GM18909 (cell line): ENCODE measurements at regions not wholly inside any gene's neighbourhood (a gene's known extent, or its start where the extent isn't known, plus 50 kb on each side); places are given as distances from the start of the nearest gene placed in this dataset.

ENCODE experiments used
- ATAC-seq: cut with Tn5 transposase; IDR thresholded peaks from one replicate; pipeline ENCODE4 v1.9.1; 2021; ENCODE audit warnings: mild to moderate bottlenecking; ENCODE audit not compliant: unreplicated experiment, poor library complexity

DNA sequence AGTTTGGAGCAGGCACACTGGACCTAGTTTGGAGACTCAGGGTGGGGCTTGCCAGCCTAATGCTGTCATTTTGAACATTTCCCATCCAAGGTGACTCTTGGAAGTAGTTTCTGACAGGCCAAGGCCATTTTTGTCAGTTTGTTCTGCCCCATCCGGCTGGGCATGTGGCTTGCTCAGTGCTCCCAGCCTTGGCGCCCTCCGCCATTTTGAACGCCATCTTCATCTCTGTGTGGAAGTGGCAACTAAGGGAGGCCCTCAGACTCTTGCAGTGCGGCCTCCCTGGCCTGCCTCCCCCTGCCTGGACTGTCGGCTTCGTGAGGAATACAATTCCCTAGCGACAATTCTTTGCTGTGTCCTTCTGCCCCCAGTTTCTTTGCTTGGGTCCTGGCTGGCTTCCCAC is 150.6 kb upstream of the RGMA start:
- no peak for ATAC-seq

DNA sequence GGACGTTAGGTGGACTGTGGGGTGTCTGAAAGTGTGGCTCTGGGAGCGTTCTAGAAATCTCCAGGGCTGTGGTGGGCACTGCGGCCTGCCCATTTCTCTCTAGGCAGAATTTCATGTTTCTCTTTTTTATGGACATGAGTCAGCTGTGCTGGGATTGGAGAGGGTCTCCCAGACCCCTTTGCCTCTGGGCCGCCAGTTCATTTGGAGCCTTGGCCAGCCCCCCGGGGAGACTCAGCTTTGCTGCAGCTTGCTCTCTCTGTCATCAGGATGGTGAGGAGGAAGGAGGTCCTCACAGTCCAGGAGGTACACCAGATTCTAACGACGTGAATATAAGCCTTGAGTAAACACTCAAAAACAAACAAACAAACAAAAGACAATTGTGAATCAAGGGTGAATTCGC is 149.6 kb upstream of the RGMA start:
- no peak for ATAC-seq

DNA sequence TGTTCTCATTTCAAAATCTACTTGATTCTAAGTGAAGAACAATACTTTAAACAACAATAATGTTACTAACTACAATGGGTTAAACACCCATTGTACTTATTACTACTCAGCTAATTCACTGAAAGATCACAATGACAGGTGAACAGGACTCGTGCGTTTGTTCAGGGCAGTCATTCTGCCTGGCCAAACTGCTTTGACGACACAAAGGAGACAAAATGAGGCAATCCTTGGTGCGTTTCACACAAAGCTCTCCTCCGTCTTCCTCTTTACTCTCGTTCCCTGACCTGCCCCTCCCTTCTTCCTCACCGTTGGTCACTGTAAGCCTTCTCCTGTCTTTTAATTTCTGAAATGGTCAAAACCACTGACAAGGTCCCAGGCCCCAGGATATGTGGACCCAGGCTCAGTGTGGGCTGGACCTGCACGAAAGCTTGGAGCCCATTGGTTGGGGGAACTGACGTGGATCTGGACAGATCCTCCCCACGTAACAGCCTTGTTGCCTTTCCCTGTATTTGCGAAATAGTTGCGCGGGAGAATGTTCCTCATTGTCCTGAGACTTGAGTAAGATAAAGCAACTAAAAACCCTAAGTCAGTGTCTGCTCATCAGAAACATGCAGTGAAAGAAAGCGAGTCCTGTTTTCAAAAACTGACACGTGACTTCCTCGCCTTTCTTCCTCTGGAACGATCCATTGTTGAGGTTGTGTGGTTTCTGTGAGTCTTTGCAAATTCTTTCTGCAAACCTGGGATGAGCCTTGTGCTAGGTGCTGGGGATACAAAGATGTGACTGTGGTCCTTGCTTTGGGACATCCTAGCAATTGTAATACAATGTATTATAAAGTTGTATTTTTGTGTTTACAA is 147.1 kb upstream of the RGMA start:
- ATAC-seq = no peak

- ATAC-seq = no peak
Measured at GRCh38 chr15:93235269-93235668, 146.3 kb upstream of the RGMA start.

GRCh38 chr15:93233710-93234109 is 144.7 kb upstream of the RGMA start:
- no peak for ATAC-seq

- no peak for ATAC-seq
Measured at GRCh38 chr15:93232845-93233244, 143.8 kb upstream of the RGMA start.

DNA sequence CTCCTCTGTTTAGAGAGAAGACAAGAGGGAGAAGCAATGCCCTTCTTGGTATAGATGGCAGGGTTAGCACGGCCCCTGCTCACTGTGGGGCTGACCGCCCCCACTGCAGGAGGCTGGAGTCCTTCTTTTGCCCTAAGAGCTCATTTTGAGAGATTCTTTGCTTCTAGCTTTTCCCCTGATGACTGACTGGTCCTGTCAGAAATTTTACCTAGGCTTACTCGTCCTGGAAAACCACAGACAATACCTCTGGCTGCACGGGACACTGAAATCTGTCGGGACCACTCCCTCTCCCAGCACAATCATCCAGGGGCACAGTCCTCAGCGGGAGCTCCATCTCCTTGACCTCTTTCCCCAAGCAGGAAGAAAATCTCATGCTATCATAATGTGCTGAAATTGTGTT is 143.0 kb upstream of the RGMA start:
- no peak for ATAC-seq

DNA sequence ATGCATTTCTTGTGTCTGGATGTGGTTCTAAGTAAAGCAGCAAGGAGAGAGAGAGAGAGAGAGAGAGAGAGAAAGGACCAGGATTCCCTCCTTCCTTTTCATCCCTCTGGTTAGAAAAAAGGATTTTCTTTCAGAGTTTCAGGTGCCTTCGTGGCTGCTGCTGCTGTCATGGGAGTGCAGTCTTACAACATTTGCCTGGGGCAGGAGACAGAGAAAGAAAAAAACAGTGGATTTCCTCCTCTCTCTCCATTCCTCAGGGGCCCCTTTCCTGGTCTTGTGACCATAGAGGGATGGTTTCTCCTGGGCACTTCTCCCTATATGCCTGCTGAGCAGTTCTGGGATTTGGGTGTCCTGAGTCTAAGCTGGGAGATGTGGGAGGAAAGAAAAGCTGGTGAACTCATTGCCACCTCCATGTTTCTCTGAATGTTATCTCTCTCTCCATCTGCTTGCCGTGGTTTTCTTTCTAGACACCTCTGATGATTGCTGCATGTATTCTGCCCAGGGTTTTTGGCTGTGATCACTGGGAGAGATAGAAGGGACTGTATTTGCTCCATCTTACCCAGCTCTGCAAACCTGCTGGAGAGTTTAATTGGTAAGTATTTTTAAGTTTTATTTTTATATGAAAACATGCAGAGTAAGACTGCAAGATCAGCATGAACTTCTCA is 142.4 kb upstream of the RGMA start:
- ATAC-seq = no peak

DNA sequence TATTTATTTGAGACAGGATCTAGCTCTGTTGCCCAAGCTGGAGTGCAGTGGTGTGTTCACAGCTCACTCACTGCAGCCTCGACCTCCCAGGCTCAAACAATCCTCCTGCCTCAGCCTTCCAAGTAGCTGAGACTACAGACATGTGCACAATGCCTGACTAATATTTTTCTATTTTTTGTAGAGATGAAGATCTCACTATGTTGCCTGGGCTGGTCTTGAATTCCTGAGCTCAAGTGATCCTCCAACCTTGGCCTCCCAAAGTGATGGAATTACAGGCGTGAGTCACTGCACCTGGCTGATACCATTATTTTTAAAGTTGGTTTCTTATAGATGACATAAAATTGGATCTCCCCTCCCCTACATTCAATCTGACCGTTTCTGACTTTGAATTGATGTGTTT is 139.5 kb upstream of the RGMA start:
- ATAC-seq = no peak

GRCh38 chr15:93223803-93224202 is 134.8 kb upstream of the RGMA start:
- no peak for ATAC-seq

DNA sequence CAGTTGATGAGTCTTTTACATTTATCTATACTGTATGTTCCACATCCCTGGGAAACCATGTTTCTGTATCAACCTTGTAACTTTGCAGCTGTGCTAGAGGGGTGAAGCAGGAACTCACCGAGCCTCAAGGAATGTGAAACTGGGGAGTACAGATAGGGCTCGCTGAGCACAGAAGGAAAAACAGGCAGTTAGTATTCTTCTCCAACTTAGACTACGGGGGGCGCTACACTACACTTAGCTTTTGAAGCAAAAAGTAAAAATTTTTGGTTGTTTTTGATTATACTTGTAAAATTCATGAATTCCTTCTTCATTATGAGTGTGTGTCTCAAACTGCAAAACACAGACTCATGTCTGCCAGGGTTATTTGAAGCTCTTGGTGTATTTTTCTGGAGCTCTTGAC is 132.7 kb upstream of the RGMA start:
- no peak for ATAC-seq

DNA sequence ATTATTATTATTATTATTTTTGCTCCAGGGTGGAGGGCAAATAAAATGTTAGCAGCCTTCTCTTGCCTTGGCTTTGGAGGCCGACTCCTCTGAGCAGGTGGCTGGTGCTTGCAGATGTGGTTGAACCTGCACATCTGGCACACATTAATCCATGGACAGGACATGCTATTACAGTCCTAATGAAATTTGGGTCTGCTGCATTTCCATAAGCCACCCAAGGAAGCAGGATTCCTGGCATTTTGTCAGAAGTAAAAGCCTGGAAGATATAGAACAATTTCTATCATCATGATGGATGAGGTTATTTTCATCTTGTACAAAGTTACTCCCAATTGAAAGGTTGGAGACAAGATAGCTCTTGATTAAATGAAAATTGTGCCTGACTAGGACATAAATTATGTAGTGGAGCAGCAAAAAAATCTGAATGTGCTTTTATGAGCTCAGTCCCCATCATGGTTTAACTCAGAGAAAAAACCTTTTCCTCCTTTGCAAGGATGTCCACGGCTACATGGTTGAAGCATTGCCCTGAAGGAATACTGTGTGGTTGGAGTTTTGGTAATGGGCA is 130.9 kb upstream of the RGMA start:
- no peak for ATAC-seq

- no peak for ATAC-seq
Measured at GRCh38 chr15:93217343-93217742, 128.3 kb upstream of the RGMA start.

GRCh38 chr15:93214106-93214505 is 125.1 kb upstream of the RGMA start:
- ATAC-seq = no peak

DNA sequence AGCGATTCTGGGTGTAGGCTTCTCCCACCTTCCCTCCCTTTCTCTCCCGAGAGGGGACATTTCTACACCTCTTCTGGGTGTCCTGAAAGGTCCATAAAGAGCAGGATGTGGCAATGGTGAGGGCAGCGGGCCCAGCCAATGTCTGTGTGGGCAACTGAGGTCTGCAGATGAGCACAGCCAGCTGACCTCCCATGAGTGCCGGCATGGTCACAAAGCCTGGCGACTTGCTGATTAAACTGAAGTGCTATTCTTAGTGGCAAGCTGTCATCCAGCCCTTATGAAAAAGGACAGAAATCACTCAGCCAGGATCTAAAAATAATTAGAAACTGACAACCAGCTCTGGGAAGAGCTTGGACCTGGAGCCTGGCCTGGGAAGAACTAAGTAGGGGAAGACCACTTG is 124.3 kb upstream of the RGMA start:
- no peak for ATAC-seq

DNA sequence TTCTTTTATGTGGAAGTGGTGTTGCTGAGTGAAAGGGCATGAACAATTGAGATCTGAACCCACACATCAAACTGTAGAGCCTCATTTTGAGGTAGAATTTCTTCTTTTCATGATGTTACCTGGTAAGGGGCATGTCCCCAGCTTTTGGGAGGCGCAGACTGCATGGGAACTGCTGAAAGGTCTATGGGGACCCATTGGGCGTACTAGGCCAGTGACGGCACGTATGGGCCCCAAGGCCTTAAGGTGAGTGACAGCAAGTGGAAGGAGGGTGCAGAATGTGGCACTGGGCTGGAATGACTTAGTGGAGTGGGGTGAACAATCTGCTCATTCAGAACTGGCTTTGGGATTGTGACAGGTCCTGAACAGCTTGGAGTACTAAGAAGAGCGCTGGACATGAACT is 123.6 kb upstream of the RGMA start:
- no peak for ATAC-seq

DNA sequence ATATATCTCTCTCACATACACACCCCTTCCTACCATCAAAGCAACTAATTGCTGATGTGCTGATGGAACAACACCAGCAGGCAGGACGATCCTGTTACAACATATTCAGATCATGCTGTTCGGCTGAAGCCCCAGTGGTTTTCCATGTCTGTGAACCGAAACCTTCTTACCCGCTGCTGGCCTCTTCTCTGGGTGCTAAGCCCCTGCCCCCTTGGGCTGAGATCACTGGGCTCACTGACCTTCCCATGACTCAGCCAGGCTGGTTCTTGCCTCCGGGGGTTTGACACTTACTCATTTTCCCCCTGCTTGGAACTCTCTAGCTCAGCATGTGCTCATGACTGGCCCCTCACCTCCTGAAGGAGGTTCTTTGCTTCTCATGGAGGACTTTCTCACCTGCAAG is 122.0 kb upstream of the RGMA start:
- no peak for ATAC-seq

GRCh38 chr15:93209690-93210445 is 120.9 kb upstream of the RGMA start:
- no peak for ATAC-seq

DNA sequence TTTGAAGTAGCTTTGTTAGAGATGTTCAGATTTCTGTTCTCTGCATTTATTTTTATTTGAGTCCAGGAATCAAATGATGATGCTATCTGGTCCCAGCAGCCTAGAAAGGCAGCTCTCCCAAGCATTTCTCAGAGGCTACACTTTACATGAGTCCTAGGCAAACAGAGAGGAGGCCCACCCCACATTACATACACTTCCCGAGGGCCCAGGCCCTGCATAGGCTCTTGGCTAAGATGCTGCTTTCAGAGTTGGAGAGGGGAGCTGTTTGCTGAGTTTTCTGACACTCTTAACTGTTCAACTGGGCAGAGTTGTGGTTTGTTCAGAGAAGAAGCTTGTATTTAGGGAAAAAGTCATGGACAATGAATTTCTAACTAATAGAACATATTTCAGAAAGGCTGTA is 117.9 kb upstream of the RGMA start:
- no peak for ATAC-seq

GRCh38 chr15:93205413-93205812 is 116.4 kb upstream of the RGMA start:
- ATAC-seq = no peak

- no peak for ATAC-seq
Measured at GRCh38 chr15:93203036-93203435, 114.0 kb upstream of the RGMA start.
